ENCODE measurements at regions not wholly inside any gene's neighbourhood (a gene's known extent, or its start where the extent isn't known, plus 50 kb on each side); places are given as distances from the start of the nearest gene placed in this dataset.

DNA sequence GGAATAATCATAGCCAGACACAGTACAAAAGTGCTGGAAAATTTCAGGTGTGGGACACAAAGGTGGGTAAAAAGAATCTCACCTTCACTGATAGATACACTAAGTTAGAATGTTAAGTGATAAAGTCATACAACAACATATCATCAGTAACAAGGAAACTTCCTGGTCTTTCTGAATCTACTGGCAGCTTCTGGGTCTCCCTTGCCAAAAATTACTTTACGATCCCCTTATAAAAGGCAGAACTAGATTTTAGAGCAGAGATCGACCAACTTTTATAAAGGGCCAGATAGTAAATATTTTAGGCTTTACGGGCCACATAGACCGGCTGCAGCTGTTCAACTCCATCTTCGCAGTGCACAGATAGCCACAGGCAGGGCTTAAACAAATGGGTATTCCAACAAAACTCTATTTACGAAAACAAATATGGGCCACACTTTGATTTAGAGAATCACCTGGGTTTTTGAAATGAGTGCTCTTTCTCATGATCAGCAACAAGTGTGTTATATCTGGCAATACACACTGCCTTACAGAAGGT is 159.9 kb downstream of the AASDH start:
- WGBS, 2 experiments (ENCODE audit: extremely low coverage in 1 of 2, insufficient coverage in 1 of 2, insufficient read length in 1 of 2, insufficient replicate concordance in 2 of 2, low coverage in 1 of 2, low lambda C conversion rate in 2 of 2, missing lambda C conversion rate in 1 of 2) = 93% methylated on average over 6 of the region's 6 CpGs; no CpG with 5 or more reads in 1 of the 2 experiments
- POLR2A ChIA-PET (ENCODE audit: partially characterized antibody) = interaction anchor here (1.7 kb wide), 1 partner anchor 35 kb away, joined by 4 read pairs; no protein-coding TSS in a partner anchor

More for the DNA sequence above, 159.9 kb downstream of the AASDH start:
- Histone ChIP-seq H3K79me1 (ENCODE audit: low read depth, low read length) (no peaks in the 10 kb centered on the region), H2AK5ac (ENCODE audit: low read depth, low read length) (no peak overlapping the region), H4K5ac (ENCODE audit: insufficient read length, low read depth, low read length) (no peak overlapping the region), H3K4me3 (ENCODE audit: extremely low read depth in 1 of 4, insufficient read depth in 2 of 4, low read depth in 3 of 4, low read length in 4 of 4) (peak overlapping the region in 1 of 4 experiments; percentile 16; a peak in 1 of 8 replicates), H3K9ac (replicated peaks in 1 of 4; ENCODE audit: extremely low read depth in 1 of 4, low read depth in 3 of 4, low read length in 3 of 4) (no peak overlapping the region), H3K27me3 (replicated peaks in 1 of 4; ENCODE audit: control insufficient read depth in 3 of 4, extremely low read depth in 1 of 4, insufficient read depth in 3 of 4, low read length in 3 of 4) (no peaks in the 10 kb centered on the region), H4K91ac (replicated peaks; ENCODE audit: insufficient read length, low read length) (no peak overlapping the region), H2AFZ (ENCODE audit: low read length) (no peak overlapping the region), H3K79me2 (ENCODE audit: control insufficient read depth in 1 of 2, insufficient read depth in 2 of 2, low read length in 2 of 2) (no peaks in the 10 kb centered on the region), H4K8ac (ENCODE audit: extremely low read depth, insufficient read depth, low read length) (no peak overlapping the region), H2BK20ac (ENCODE audit: low read length) (no peak overlapping the region), H2BK15ac (ENCODE audit: low read length) (no peak overlapping the region), H3K23me2 (ENCODE audit: low read depth, low read length) (no peaks in the 10 kb centered on the region; the same call in 1 of the 2 replicates), H3K4me2 (ENCODE audit: insufficient read depth in 1 of 2, low read depth in 2 of 2, low read length in 2 of 2) (peak overlapping the region in 1 of 2 experiments; percentile 18; a peak in 1 of 4 replicates), H3K14ac (ENCODE audit: insufficient read length) (no peak overlapping the region), H2BK12ac (ENCODE audit: low read depth, low read length) (no peak overlapping the region), H3K27ac (ENCODE audit: low read depth, low read length) (no peak overlapping the region), H3K23ac (ENCODE audit: insufficient read length) (no peak overlapping the region), H3K4ac (replicated peaks; ENCODE audit: insufficient read length, low read depth, low read length) (no peak overlapping the region), H2BK120ac (replicated peaks; ENCODE audit: low read depth, low read length) (no peak overlapping the region), H3K4me1 (replicated peaks in 1 of 4; ENCODE audit: control insufficient read depth in 3 of 4, insufficient read depth in 4 of 4, low read length in 3 of 4) (peaks cover 0 to 10% (median 6%) of the 10 kb centered on the region in 4 experiments; a peak in 2 of 7 replicates), H3K56ac (replicated peaks; ENCODE audit: insufficient read length, low read depth, low read length) (no peak overlapping the region), H4K20me1 (replicated peaks in 1 of 2; ENCODE audit: control insufficient read depth in 1 of 2, insufficient read depth in 2 of 2, low read length in 2 of 2) (no peaks in the 10 kb centered on the region), H2BK5ac (ENCODE audit: low read depth, low read length) (no peak overlapping the region), H3K36me3 (ENCODE audit: control insufficient read depth in 2 of 4, insufficient read depth in 4 of 4, low read length in 3 of 4) (no peaks in the 10 kb centered on the region), H3K9me3 (ENCODE audit: insufficient read depth in 2 of 2, low read depth in 1 of 2, low read length in 1 of 2) (peaks cover 2 to 3% of the 10 kb centered on the region in 2 experiments; a peak in 1 of 4 replicates), H3K18ac (ENCODE audit: extremely low read depth, low read length) (no peak overlapping the region; the same call in 1 of the 2 replicates)
- DNase-seq (ENCODE audit: low read depth in 1 of 2, low spot score in 2 of 2) = no peak
- CTCF ChIA-PET (ENCODE audit: partially characterized antibody) = no interaction called here
- no peak for TF ChIP-seq EP300 (IDR thresholded peaks at IDR 0.05; ENCODE audit: borderline replicate concordance in 1 of 2, low read depth in 2 of 2, low read length in 2 of 2)
- TF ChIP-seq BACH1 (IDR thresholded peaks at IDR 0.05; ENCODE audit: low read length) = no peak
- no peak for TF ChIP-seq KDM1A (IDR thresholded peaks at IDR 0.05; ENCODE audit: borderline replicate concordance, low read length)
- no peak for TF ChIP-seq ASH2L (IDR thresholded peaks at IDR 0.05; ENCODE audit: low read length)
- no peak for TF ChIP-seq JUN (IDR thresholded peaks at IDR 0.05; ENCODE audit: low read depth, low read length)
- TF ChIP-seq BCL11A (IDR thresholded peaks at IDR 0.05; ENCODE audit: low read depth in 2 of 2, low read length in 2 of 2) = no peak
- TF ChIP-seq HDAC6 (IDR thresholded peaks at IDR 0.05; ENCODE audit: low read depth, low read length) = no peak
- TF ChIP-seq SP2 (IDR thresholded peaks at IDR 0.05; ENCODE audit: low read length) = no peak
- TF ChIP-seq EZH2 (IDR thresholded peaks at IDR 0.05; ENCODE audit: low read depth, low read length, severe bottlenecking) = no peak
- TF ChIP-seq POLR2AphosphoS5 (IDR thresholded peaks at IDR 0.05; ENCODE audit: low read depth, low read length) = no peak
- TF ChIP-seq SP4 (IDR thresholded peaks at IDR 0.05; ENCODE audit: low read length) = no peak
- no peak for TF ChIP-seq ZNF274 (IDR thresholded peaks at IDR 0.05; ENCODE audit: borderline replicate concordance, extremely low read depth, low read length)
- TF ChIP-seq CHD2 (IDR thresholded peaks at IDR 0.05; ENCODE audit: low read length) = no peak
- TF ChIP-seq YY1 (IDR thresholded peaks at IDR 0.05; ENCODE audit: low read depth, low read length) = no peak
- FAIRE-seq = no peak
